ENCODE measurements at regions not wholly inside any gene's neighbourhood (a gene's known extent, or its start where the extent isn't known, plus 50 kb on each side); places are given as distances from the start of the nearest gene placed in this dataset.

GRCh38 chr4:11489453-11490083, 60.9 kb upstream of the HS3ST1 start (continued):
- TF ChIP-seq NR2C2 (CRISPR knock-in tag; IDR thresholded peaks at IDR 0.05) = no peak
- no peak for TF ChIP-seq NR2C2 (tag; IDR thresholded peaks at IDR 0.05)
- TF ChIP-seq TSC22D4 (tag; IDR thresholded peaks at IDR 0.05) = no peak
- TF ChIP-seq POU5F1 (IDR thresholded peaks at IDR 0.05; ENCODE audit: borderline replicate concordance, low read depth, low read length, partially characterized antibody) = no peak

- WGBS (ENCODE audit: insufficient coverage, low coverage, missing lambda C conversion rate) = 2% methylated on average over 6 of the region's 6 CpGs
- Histone ChIP-seq H2AFZ (ENCODE audit: low read depth, low read length) (no peak overlapping the region), H3K4me1 (replicated peaks in 1 of 2; ENCODE audit: control insufficient read depth in 2 of 2, insufficient read depth in 2 of 2, low read length in 2 of 2) (no peaks in the 10 kb centered on the region), H3K9ac (ENCODE audit: insufficient read depth in 1 of 2, low read depth in 2 of 2, low read length in 2 of 2) (no peak overlapping the region), H3K79me2 (ENCODE audit: control insufficient read depth, insufficient read depth, low read length) (no peaks in the 10 kb centered on the region), H3K27me3 (ENCODE audit: control insufficient read depth in 2 of 2, insufficient read depth in 2 of 2, low read length in 2 of 2) (no peaks in the 10 kb centered on the region), H4K20me1 (replicated peaks; ENCODE audit: control insufficient read depth, insufficient read depth, low read length) (no peaks in the 10 kb centered on the region), H3K9me1 (ENCODE audit: control insufficient read depth, insufficient read depth, low read length) (no peaks in the 10 kb centered on the region), H3K27ac (ENCODE audit: extremely low read depth, low read depth, low read length) (no peak overlapping the region), H3K9me3 (replicated peaks; ENCODE audit: control insufficient read depth, insufficient read depth, low read depth, low read length) (no peaks in the 10 kb centered on the region), H3K4me2 (ENCODE audit: insufficient read depth, low read length) (no peak overlapping the region), H3K4me3 (no peak overlapping the region), H3K36me3 (ENCODE audit: control insufficient read depth, insufficient read depth, low read length) (no peaks in the 10 kb centered on the region)
- no peak for FAIRE-seq
- ATAC-seq = no peak
- CTCF ChIA-PET (ENCODE audit: low intra/inter-chr PET ratio) = no interaction called here
- in situ Hi-C loops (cut with MboI) (no loop called here), intact Hi-C loops (cut with micrococcal nuclease) (no loop called here)
- POLR2A ChIA-PET = no interaction called here
- no peak for DNase-seq (ENCODE audit: extremely low read depth in 1 of 4, low spot score in 3 of 4)
- BruUV-seq (replicated peaks) = no TSS peak
- TF ChIP-seq ZNF398 (CRISPR knock-in tag; IDR thresholded peaks at IDR 0.05) (no peak), ZFP36 (IDR thresholded peaks at IDR 0.05; ENCODE audit: low read depth, low read length, partially characterized antibody) (no peak), ZNF699 (CRISPR knock-in tag; IDR thresholded peaks at IDR 0.05; ENCODE audit: insufficient replicate concordance) (no peak), ZNF609 (CRISPR knock-in tag; IDR thresholded peaks at IDR 0.05; ENCODE audit: borderline replicate concordance) (no peak), CBX3 (IDR thresholded peaks at IDR 0.05; ENCODE audit: borderline replicate concordance in 1 of 2, low read length in 2 of 2) (no peak), ELF1 (tag; IDR thresholded peaks at IDR 0.05) (no peak), ATF3 (IDR thresholded peaks at IDR 0.05) (no peak), ATF3 (CRISPR knock-in tag; conservative IDR thresholded peaks at IDR 0.05) (no peak)
Measured at GRCh38 chr4:11488657-11489452, 60.2 kb upstream of the HS3ST1 start.

Data from K562 (cell line).